Prostate gland (tissue), 2 donors: ENCODE measurements at regions not wholly inside any gene's neighbourhood (a gene's known extent, or its start where the extent isn't known, plus 50 kb on each side); places are given as distances from the start of the nearest gene placed in this dataset.

Source experiments
- CTCF ChIP-seq, 4 experiments: fragments of 200-600 bp in 2 of 4; fragments of 450-650 bp in 2 of 4; sonication (generic) in 2 of 4; IDR thresholded peaks; 1 replicate in 3 of 4; 2 replicates in 1 of 4; pipeline ENCODE4 v1.5.1; 2016 to 2019; ENCODE audit warnings: antibody characterized with exemption in 4 of 4, mild to moderate bottlenecking in 2 of 4, moderate library complexity in 2 of 4
- POLR2A ChIP-seq: fragments of 450-650 bp; IDR thresholded peaks from one replicate; pipeline ENCODE4 v1.6.1; 2016; ENCODE audit warnings: antibody characterized with exemption, mild to moderate bottlenecking
- POLR2AphosphoS5 ChIP-seq: sonication (generic); formaldehyde crosslinking; IDR thresholded peaks from one replicate; pipeline ENCODE4 v1.6.1; 2017; ENCODE audit warnings: antibody characterized with exemption

- TF ChIP-seq POLR2A (no peak), CTCF (IDR thresholded peaks at IDR 0.05) (no peak), POLR2AphosphoS5 (no peak)
Observed at GRCh38 chr19:29048873-29049272, 164.1 kb downstream of the UQCRFS1 start.
